ENCODE measurements at regions not wholly inside any gene's neighbourhood (a gene's known extent, or its start where the extent isn't known, plus 50 kb on each side); places are given as distances from the start of the nearest gene placed in this dataset.

GRCh38 chr16:62564291-62564690, 528.1 kb upstream of the CDH8 start:
- no peak for DNase-seq (ENCODE audit: low read depth)
- H3K4me3 ChIP-seq (ENCODE audit: low read depth, low read length), result no peak overlapping the region

DNA sequence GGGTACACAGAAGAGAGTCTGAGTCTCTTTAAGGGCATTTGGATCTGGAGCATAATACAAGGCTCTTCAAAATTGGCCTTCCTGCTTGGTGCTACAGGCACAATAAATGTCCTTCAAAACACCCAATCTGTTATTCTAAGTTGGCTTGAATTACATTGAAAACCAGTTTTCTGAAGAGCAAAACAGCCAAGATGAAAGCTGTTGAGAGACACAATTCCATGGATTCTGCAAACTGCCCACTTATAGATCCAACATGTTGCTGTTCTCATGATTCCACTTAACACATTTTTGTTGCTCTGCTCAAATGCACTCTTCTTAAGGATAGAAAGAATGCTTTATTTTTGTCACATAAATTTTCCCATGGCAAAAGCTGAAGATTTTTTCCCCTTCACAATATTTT, 525.9 kb upstream of the CDH8 start:
- DNase-seq (ENCODE audit: low read depth), result no peak
- H3K4me3 ChIP-seq (ENCODE audit: low read depth, low read length), result no peak overlapping the region

GRCh38 chr16:62549875-62550274, 513.6 kb upstream of the CDH8 start:
- no peak for DNase-seq (ENCODE audit: low read depth)
- no peak overlapping the region for H3K4me3 ChIP-seq (ENCODE audit: low read depth, low read length)

GRCh38 chr16:62548095-62548494, 511.9 kb upstream of the CDH8 start:
- no peak for DNase-seq (ENCODE audit: low read depth)
- H3K4me3 ChIP-seq (ENCODE audit: low read depth, low read length), result no peak overlapping the region

- no peak for DNase-seq (ENCODE audit: low read depth)
- H3K4me3 ChIP-seq (ENCODE audit: low read depth, low read length), result no peak overlapping the region
Observed at GRCh38 chr16:62546701-62547100, 510.5 kb upstream of the CDH8 start.

GRCh38 chr16:62545039-62545438, 508.8 kb upstream of the CDH8 start:
- no peak overlapping the region for H3K4me3 ChIP-seq (ENCODE audit: low read depth, low read length)
- DNase-seq (ENCODE audit: low read depth), result no peak

DNA sequence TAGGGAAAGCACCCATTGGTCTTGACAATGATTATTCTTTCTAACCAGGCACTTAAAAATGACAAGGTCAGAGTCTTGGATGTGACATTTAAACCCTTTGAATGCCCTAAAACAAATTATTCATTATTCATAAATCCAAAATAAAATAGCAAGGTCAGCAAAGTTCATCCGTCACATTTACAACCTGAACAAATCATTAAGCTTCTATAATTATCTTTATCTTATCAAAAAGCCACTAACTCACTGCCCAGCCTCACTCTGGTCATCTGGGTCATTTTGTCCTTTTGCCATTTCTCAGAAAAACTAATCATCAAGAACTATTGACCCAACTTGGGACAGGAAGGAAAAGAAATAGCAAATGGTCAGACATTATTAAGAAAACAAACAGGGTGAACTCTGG, 507.3 kb upstream of the CDH8 start:
- H3K4me3 ChIP-seq (ENCODE audit: low read depth, low read length), result no peak overlapping the region
- DNase-seq (ENCODE audit: low read depth), result no peak

DNA sequence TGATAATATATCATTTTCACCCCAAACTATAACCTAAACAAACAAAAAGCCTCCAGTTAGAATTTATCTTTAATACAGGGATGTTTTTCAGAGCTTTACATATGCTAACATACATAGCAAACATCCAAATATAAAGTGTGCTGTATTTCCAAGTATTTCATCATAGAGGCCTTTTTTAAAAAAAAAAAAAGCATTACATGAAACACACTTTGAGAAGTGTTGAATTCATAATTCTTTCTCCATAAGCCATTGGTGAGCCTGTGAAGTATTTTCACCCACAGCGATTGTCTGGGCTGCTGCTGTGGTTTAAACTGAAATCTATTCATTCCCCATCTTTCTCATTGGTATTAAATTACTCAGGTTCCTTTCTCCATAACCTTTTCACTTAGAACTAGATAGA, 503.4 kb upstream of the CDH8 start:
- no peak for DNase-seq (ENCODE audit: low read depth)
- H3K4me3 ChIP-seq (ENCODE audit: low read depth, low read length), result no peak overlapping the region

- H3K4me3 ChIP-seq (ENCODE audit: low read depth, low read length), result no peak overlapping the region
- DNase-seq (ENCODE audit: low read depth), result no peak
Observed at GRCh38 chr16:62530426-62530825, 494.2 kb upstream of the CDH8 start.

DNA sequence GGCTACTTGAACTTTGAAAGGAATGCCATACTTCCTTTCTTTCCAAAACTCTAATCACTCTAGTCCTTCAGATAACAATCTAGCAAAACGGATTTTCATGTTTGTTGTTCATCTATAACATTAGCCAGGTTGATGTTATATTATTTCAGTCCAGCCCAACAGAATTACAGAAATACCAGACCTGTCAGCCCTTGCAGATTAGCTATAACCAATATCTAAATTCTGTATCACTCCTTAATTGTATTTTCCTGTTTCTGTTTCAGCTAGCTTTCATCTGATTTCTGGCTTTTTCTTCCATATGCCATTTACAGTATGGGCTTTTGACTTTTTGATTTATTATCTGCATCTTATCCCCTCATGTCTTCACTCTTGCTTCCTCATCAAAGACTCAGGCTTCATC, 479.8 kb upstream of the CDH8 start:
- no peak overlapping the region for H3K4me3 ChIP-seq (ENCODE audit: low read depth, low read length)
- DNase-seq (ENCODE audit: low read depth), result no peak

- H3K4me3 ChIP-seq (ENCODE audit: low read depth, low read length), result no peak overlapping the region
- DNase-seq (ENCODE audit: low read depth), result no peak
Observed at GRCh38 chr16:62503073-62503472, 466.8 kb upstream of the CDH8 start.

DNA sequence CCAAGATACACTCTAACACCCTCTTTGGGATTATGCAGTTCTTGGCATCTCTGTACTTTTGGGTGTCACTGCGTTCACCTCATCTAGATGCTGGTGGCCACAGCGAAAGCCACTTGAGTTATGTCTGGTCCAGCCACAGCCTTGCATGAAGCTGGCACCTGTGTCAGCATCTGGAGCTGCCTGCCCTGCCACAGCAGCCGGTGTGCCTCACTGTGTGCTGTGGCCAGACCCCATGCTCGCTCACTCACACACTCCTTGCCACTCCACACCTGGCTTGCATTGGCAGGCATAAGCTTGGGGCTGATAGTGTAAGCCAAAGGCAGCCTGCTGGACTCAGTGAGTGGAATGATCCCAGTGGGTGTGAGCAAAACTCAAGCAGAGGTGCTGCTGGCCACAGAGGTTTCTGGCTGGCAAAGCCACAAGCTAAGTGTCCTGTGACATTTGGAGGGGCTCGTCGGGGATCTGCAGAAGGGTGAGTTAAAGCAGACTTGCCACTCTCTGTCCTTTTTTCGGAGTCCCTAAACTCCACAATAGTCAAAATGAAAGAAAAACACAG, 442.7 kb upstream of the CDH8 start:
- H3K4me3 ChIP-seq (ENCODE audit: low read depth, low read length), result no peak overlapping the region
- DNase-seq (ENCODE audit: low read depth), result no peak

DNA sequence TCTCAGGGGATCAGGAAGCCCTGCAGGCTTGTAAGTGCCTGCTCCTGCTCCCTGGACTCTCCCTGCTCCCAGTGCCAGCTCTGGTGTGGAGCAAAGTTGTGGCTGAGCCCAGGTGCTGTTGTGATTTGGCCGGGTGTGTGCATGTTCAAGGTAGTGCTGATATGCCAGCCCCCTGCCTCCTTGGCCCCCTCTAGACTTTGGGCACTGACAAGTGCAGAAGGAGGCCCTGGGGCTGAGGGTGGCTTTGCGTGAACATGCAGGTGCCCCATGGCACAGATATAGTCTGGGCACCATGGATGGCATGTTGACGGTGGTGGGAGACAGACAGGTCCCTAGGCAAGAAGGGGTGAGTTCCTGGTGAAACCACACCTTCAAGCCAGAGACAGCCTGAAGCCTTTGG, 441.6 kb upstream of the CDH8 start:
- no peak for DNase-seq (ENCODE audit: low read depth)
- H3K4me3 ChIP-seq (ENCODE audit: low read depth, low read length), result no peak overlapping the region

DNA sequence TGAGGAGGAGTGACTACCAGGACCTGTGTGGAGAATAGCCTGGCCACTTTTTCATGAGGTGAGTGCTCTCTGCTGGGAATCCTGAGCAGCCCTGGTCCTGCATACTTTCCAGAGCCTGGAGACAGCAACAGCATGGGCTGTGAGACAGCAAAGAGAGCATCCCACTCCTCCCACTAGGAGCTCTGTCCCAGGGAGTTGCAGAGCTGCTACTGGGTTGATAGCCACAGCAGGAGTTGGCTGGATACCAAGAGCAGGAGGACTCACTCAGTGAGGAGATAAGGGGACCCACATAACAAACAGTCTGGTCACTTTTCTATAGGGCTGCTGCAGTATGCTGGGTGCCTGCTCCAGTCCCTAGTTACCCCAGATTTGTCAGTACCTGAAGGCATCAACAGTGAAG, 439.3 kb upstream of the CDH8 start:
- no peak overlapping the region for H3K4me3 ChIP-seq (ENCODE audit: low read depth, low read length)
- DNase-seq (ENCODE audit: low read depth), result no peak

GRCh38 chr16:62462971-62463370, 426.7 kb upstream of the CDH8 start:
- no peak overlapping the region for H3K4me3 ChIP-seq (ENCODE audit: low read depth, low read length)
- no peak for DNase-seq (ENCODE audit: low read depth)

DNA sequence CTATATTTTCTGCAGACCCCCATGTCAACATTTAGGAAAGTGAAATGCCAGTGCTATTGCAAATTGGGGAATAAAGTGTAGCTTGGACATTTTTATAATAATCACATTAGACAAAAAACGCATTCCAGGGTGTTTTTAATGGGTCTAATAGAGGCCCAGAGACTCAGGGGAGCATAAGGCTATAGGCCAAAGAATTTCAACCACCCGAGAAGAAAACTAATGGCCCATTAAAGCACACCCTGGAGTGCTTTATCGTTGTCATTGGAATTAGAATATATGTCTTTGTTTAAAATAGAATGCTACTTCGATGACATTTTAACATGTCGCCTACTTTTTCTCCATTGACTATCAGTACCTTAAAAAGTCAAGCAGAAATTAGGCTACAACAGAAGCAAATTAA, 414.1 kb upstream of the CDH8 start:
- DNase-seq (ENCODE audit: low read depth), result no peak
- no peak overlapping the region for H3K4me3 ChIP-seq (ENCODE audit: low read depth, low read length)

GRCh38 chr16:62445909-62446308, 409.7 kb upstream of the CDH8 start:
- H3K4me3 ChIP-seq (ENCODE audit: low read depth, low read length), result no peak overlapping the region
- DNase-seq (ENCODE audit: low read depth), result no peak

DNA sequence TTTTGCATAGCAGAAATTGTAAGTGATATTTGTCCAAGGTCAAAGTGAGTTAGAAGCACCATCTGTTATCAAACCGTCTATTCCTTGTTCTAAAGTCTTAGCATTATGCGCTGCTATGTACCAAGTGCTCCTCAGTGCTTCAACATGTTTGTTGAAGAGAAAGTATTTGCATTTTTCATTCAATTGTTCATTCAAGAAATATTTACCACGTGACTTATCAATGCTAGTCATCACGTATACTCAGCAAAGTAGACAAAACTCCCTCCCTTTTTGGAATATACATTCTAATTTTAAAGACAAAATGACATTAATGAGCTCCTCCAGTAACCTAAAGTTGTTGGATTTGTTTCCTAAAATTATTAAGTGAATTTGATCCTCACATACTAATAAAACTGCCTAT, 388.0 kb upstream of the CDH8 start:
- no peak overlapping the region for H3K4me3 ChIP-seq (ENCODE audit: low read depth, low read length)
- no peak for DNase-seq (ENCODE audit: low read depth)

GRCh38 chr16:62408760-62409159, 372.5 kb upstream of the CDH8 start:
- no peak overlapping the region for H3K4me3 ChIP-seq (ENCODE audit: low read depth, low read length)
- no peak for DNase-seq (ENCODE audit: low read depth)

GRCh38 chr16:62406387-62406786, 370.1 kb upstream of the CDH8 start:
- DNase-seq (ENCODE audit: low read depth), result no peak
- no peak overlapping the region for H3K4me3 ChIP-seq (ENCODE audit: low read depth, low read length)

GRCh38 chr16:62404842-62405611, 368.8 kb upstream of the CDH8 start:
- H3K4me3 ChIP-seq (ENCODE audit: low read depth, low read length), result no peak overlapping the region
- no peak for DNase-seq (ENCODE audit: low read depth)

GRCh38 chr16:62392698-62393097, 356.5 kb upstream of the CDH8 start:
- DNase-seq (ENCODE audit: low read depth), result no peak
- no peak overlapping the region for H3K4me3 ChIP-seq (ENCODE audit: low read depth, low read length)

Data from skeletal muscle cell (primary cell).